MCF 10A (cell line): ENCODE measurements at regions not wholly inside any gene's neighbourhood (a gene's known extent, or its start where the extent isn't known, plus 50 kb on each side); places are given as distances from the start of the nearest gene placed in this dataset.

Experiments
- BruUV-seq: library from RNA; stranded (reverse); fragments of 400-500 nt; replicated peaks from 2 replicates; lab custom pipeline; 2021; lab: Mats Ljungman, UMichigan
- CTCF ChIA-PET: fragments of 300-600 bp; sonication (Branson Sonifier 250); formaldehyde crosslinking; extraction: SDS; loops from one replicate; lab custom pipeline; 2021; ENCODE audit warnings: antibody characterized with exemption, inconsistent platforms; lab: Yijun Ruan, JAX
- POLR2A ChIA-PET: fragments of 300-600, 350-650 bp; sonication (Branson Sonifier 250); formaldehyde crosslinking; extraction: SDS; loops from one replicate; lab custom pipeline; 2020; ENCODE audit warnings: antibody characterized with exemption, inconsistent platforms; lab: Yijun Ruan, JAX
- DNase-seq: peaks from one replicate; pipeline ENCODE4 v3.0.0-alpha.2; 2018; ENCODE audit not compliant: unreplicated experiment
- H3K27ac Mint-ChIP-seq: one replicate; pipeline ENCODE4 v1.8.0; 2022; ENCODE audit warnings: mild to moderate bottlenecking, low read depth, mixed read lengths; ENCODE audit not compliant: unreplicated experiment
- H3K27me3 Mint-ChIP-seq: one replicate; pipeline ENCODE4 v1.8.0; 2022; ENCODE audit warnings: mixed read lengths; ENCODE audit not compliant: insufficient read depth, unreplicated experiment
- H3K36me3 Mint-ChIP-seq: one replicate; pipeline ENCODE4 v1.8.0; 2022; ENCODE audit warnings: mild to moderate bottlenecking, moderate library complexity, mixed read lengths; ENCODE audit not compliant: insufficient read depth, unreplicated experiment
- H3K4me1 Mint-ChIP-seq: one replicate; pipeline ENCODE4 v1.8.0; 2022; ENCODE audit warnings: mixed read lengths; ENCODE audit not compliant: insufficient read depth, unreplicated experiment
- H3K4me3 Mint-ChIP-seq: one replicate; pipeline ENCODE4 v1.8.0; 2022; ENCODE audit warnings: mild to moderate bottlenecking, moderate library complexity, mixed read lengths; ENCODE audit not compliant: unreplicated experiment
- H3K9me3 Mint-ChIP-seq: one replicate; pipeline ENCODE4 v1.8.0; 2022; ENCODE audit warnings: mixed read lengths; ENCODE audit not compliant: unreplicated experiment
- intact Hi-C: fragments of 100-400 bp; cut with micrococcal nuclease; formaldehyde crosslinking; loops from 2 replicates; pipeline ENCODE4 v1.14.1; 2022
- TF ChIP-seq, protein P1 (sequence below): fragments of 200-600 bp; IDR thresholded peaks from one replicate; pipeline ENCODE4 v1.8.0; 2022; ENCODE audit warnings: antibody characterized with exemption, mild to moderate bottlenecking; ENCODE audit not compliant: unreplicated experiment

DNA sequence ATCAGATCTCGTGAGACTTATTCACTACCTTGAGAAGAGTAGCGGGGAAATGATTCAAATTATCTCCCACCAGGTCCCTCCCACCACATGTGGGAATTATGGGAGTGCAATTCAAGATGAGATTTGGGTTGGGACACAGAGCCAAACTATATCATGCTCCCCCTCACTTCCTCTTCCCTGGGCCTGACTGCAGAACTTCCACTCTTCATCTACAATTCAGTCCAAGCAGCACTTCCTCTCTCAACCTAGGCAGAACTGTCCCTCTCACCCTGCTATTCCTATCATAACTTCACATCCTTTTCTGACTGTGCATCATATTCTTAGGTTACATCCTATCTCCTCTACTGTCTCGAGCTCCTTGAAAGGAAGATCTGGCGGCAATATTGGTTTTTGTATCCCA is 184.0 kb upstream of the HDDC2 start:
- Mint-ChIP-seq H3K27ac (no peak overlapping the region), H3K9me3 (no peaks in the 10 kb centered on the region), H3K4me1 (no peaks in the 10 kb centered on the region), H3K4me3 (no peak overlapping the region), H3K36me3 (no peaks in the 10 kb centered on the region), H3K27me3 (peaks cover 77% of the 10 kb centered on the region)
- POLR2A ChIA-PET: interaction anchor here (0.6 kb wide), 1 partner anchor 199 kb away, joined by 3 read pairs; no protein-coding TSS in a partner anchor
- no TSS peak for BruUV-seq
- TF ChIP-seq, protein P1, sequence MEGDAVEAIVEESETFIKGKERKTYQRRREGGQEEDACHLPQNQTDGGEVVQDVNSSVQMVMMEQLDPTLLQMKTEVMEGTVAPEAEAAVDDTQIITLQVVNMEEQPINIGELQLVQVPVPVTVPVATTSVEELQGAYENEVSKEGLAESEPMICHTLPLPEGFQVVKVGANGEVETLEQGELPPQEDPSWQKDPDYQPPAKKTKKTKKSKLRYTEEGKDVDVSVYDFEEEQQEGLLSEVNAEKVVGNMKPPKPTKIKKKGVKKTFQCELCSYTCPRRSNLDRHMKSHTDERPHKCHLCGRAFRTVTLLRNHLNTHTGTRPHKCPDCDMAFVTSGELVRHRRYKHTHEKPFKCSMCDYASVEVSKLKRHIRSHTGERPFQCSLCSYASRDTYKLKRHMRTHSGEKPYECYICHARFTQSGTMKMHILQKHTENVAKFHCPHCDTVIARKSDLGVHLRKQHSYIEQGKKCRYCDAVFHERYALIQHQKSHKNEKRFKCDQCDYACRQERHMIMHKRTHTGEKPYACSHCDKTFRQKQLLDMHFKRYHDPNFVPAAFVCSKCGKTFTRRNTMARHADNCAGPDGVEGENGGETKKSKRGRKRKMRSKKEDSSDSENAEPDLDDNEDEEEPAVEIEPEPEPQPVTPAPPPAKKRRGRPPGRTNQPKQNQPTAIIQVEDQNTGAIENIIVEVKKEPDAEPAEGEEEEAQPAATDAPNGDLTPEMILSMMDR: no peak
- intact Hi-C loops: no loop called here
- CTCF ChIA-PET: no interaction called here
- DNase-seq: no peak

DNA sequence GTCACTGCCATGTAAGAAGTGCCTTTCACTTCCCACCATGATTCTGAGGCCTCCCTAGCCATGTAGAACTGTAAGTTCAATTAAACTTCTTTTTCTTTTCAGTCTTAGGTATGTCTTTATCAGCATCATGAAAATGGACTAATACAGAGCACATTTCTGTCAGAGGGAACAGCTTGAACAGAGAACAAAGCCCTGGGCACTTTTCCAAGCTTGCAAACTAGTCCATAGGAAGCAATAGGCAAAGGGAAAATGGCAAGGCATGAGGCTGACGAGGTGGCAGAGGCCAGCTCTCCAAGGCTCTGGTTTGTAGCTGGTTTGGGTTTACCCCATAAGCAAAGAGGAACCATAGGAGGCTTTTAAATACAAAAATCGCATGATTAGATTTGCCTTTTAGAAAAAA is 185.1 kb upstream of the HDDC2 start:
- H3K4me3 Mint-ChIP-seq: no peak overlapping the region
- BruUV-seq: no TSS peak

DNA sequence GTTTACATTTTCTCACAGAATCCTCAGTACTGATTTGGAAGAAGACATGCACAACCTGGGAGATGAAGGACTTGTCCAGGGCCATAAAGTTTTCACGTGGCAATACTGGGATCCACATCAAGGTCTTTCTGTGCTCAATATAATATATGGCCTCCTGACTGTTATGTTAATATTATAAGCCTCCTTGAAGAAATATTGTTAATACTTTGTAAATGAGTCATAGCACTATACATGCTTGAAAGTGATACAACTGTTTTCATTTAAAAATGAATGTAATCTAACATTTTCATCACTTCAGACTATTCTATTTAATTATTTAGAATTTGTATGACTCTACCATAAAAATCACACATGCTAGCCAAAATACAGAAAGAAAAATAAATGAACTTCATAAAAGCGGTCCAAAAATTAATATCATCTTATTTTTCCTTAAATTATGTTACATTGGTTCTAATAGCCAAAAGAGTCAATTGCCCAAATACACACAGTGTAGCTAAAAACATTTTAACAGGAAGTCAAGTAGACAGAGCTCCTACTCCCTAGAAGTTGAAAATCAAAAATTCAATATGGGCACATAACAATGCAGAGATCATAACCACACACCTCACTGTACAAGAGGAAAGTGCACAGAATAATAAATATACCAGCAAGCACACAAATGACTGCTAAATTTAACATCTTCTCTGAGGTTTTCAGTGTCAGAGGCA is 188.0 kb upstream of the HDDC2 start:
- DNase-seq: no peak
- H3K4me1 Mint-ChIP-seq: no peaks in the 10 kb centered on the region
- H3K27me3 Mint-ChIP-seq: peaks cover 75% of the 10 kb centered on the region
- no peak overlapping the region for H3K4me3 Mint-ChIP-seq
- no peaks in the 10 kb centered on the region for H3K36me3 Mint-ChIP-seq
- no peaks in the 10 kb centered on the region for H3K9me3 Mint-ChIP-seq
- TF ChIP-seq, protein P1: no peak
- ChIA-PET POLR2A (no interaction called here), CTCF (no interaction called here)
- intact Hi-C loops: no loop called here
- no TSS peak for BruUV-seq
- H3K27ac Mint-ChIP-seq: no peak overlapping the region

More for the DNA sequence above, 185.1 kb upstream of the HDDC2 start:
- no peak for DNase-seq
- Mint-ChIP-seq H3K27me3 (peaks cover 77% of the 10 kb centered on the region), H3K36me3 (no peaks in the 10 kb centered on the region), H3K4me1 (no peaks in the 10 kb centered on the region), H3K9me3 (no peaks in the 10 kb centered on the region), H3K27ac (no peak overlapping the region)
- intact Hi-C loops: no loop called here
- TF ChIP-seq, protein P1: no peak
- POLR2A ChIA-PET: no interaction called here
- CTCF ChIA-PET: interaction anchor here (0.7 kb wide), 1 partner anchor 9 kb away, joined by 3 read pairs; no protein-coding TSS in a partner anchor

DNA sequence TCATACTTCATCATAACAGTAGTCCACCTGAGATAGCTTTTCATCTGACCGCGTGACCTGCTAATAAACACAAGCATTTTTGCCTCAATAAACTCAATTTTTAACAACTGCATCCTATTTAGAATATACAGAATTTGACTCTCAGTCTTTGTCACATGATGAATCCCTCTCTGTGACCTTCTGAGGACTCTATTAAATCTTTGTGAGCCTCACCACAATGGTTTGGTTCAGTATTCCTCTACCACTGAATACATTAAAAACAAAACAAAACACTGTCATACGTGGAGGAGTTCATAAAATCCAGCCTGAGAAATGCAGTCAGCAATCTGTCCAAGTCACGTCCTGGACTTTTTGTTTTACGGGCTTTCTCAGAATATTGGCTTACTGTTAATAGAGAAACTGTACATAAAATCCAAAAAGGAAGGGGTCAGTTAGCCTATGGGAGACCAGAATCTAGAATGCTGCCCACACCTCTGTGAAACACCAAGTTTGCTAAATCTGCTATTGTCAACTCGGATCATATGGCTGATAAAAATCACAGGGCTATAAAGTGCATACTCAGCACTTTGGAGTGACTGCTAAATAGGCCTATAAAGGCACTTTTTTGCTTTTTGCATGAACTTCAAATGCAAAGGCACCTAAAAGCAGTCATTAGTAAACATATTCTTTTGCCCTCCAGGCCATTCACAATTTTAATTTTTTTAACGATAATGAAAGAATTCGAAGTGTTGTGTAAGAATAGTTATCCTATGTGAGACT is 190.3 kb upstream of the HDDC2 start:
- ChIA-PET CTCF (interaction anchor here (0.6 to 1.0 kb wide), 2 partner anchors 10 to 180 kb away, joined by 3 read pairs; no protein-coding TSS in a partner anchor), POLR2A (interaction anchor here (0.7 kb wide), 1 partner anchor 10 kb away, joined by 3 read pairs; no protein-coding TSS in a partner anchor)
- no peak for DNase-seq
- no peak overlapping the region for H3K27ac Mint-ChIP-seq
- TF ChIP-seq, protein P1: no peak
- H3K36me3 Mint-ChIP-seq: no peaks in the 10 kb centered on the region
- no peak overlapping the region for H3K4me3 Mint-ChIP-seq
- intact Hi-C loops: no loop called here
- BruUV-seq: no TSS peak
- H3K9me3 Mint-ChIP-seq: no peaks in the 10 kb centered on the region
- H3K4me1 Mint-ChIP-seq: no peaks in the 10 kb centered on the region
- peaks cover 79% of the 10 kb centered on the region for H3K27me3 Mint-ChIP-seq
